HG02623 (cell line): ENCODE measurements at regions not wholly inside any gene's neighbourhood (a gene's known extent, or its start where the extent isn't known, plus 50 kb on each side); places are given as distances from the start of the nearest gene placed in this dataset.

Experiments used
- ATAC-seq: cut with Tn5 transposase; IDR thresholded peaks from one replicate; pipeline ENCODE4 v1.9.1; 2021; ENCODE audit warnings: moderate library complexity; ENCODE audit not compliant: unreplicated experiment

- ATAC-seq: no peak
Observed at GRCh38 chr3:102741694-102742093, 306.9 kb downstream of the ZPLD1 start.

- ATAC-seq: no peak
Observed at GRCh38 chr3:102745881-102746280, 311.1 kb downstream of the ZPLD1 start.

- ATAC-seq: no peak
Observed at GRCh38 chr3:102747611-102748010, 312.8 kb downstream of the ZPLD1 start.

- ATAC-seq: no peak
Observed at GRCh38 chr3:102748646-102749045, 313.8 kb downstream of the ZPLD1 start.

GRCh38 chr3:102750322-102750721 lies 315.5 kb downstream of the ZPLD1 start:
- no peak for ATAC-seq

GRCh38 chr3:102753901-102754300 lies 319.1 kb downstream of the ZPLD1 start:
- no peak for ATAC-seq

GRCh38 chr3:102756706-102757105 lies 321.9 kb downstream of the ZPLD1 start:
- ATAC-seq: no peak

GRCh38 chr3:102757950-102758349 lies 323.1 kb downstream of the ZPLD1 start:
- no peak for ATAC-seq

- ATAC-seq: no peak
Observed at GRCh38 chr3:102761766-102762165, 327.0 kb downstream of the ZPLD1 start.

GRCh38 chr3:102790747-102791325 lies 356.0 kb downstream of the ZPLD1 start:
- no peak for ATAC-seq

GRCh38 chr3:102791641-102792589 lies 357.1 kb downstream of the ZPLD1 start:
- ATAC-seq: no peak

GRCh38 chr3:102796804-102797203 lies 362.0 kb downstream of the ZPLD1 start:
- ATAC-seq: no peak

GRCh38 chr3:102802819-102803420 lies 368.1 kb downstream of the ZPLD1 start:
- no peak for ATAC-seq

GRCh38 chr3:102810937-102811336 lies 376.1 kb downstream of the ZPLD1 start:
- ATAC-seq: no peak

GRCh38 chr3:102826636-102827035 lies 391.8 kb downstream of the ZPLD1 start:
- ATAC-seq: no peak

GRCh38 chr3:102827386-102827785 lies 392.6 kb downstream of the ZPLD1 start:
- ATAC-seq: no peak

- ATAC-seq: no peak
Observed at GRCh38 chr3:102830415-102830814, 395.6 kb downstream of the ZPLD1 start.

GRCh38 chr3:102841866-102842265 lies 407.1 kb downstream of the ZPLD1 start:
- no peak for ATAC-seq

- no peak for ATAC-seq
Observed at GRCh38 chr3:102866845-102867244, 432.0 kb downstream of the ZPLD1 start.

- no peak for ATAC-seq
Observed at GRCh38 chr3:102883515-102883914, 448.7 kb downstream of the ZPLD1 start.

GRCh38 chr3:102885289-102885688 lies 450.5 kb downstream of the ZPLD1 start:
- no peak for ATAC-seq

- ATAC-seq: no peak
Observed at GRCh38 chr3:102887431-102887830, 452.6 kb downstream of the ZPLD1 start.
